DOHH2 (cell line): ENCODE measurements at regions not wholly inside any gene's neighbourhood (a gene's known extent, or its start where the extent isn't known, plus 50 kb on each side); places are given as distances from the start of the nearest gene placed in this dataset.

ENCODE experiments used
- EZH2phosphoT487 ChIP-seq: fragments of 200-600 bp; sonication (generic); IDR thresholded peaks from 2 replicates; pipeline ENCODE4 v1.6.1; 2017; ENCODE audit warnings: borderline replicate concordance, mild to moderate bottlenecking, antibody characterized with exemption, low read length, moderate library complexity, mixed read lengths
- TF ChIP-seq, protein P1 (sequence below): fragments of 200-600 bp; sonication (generic); IDR thresholded peaks from one replicate; pipeline ENCODE4 v1.5.1; 2014; ENCODE audit warnings: antibody characterized with exemption, mild to moderate bottlenecking, low read depth, low read length; ENCODE audit not compliant: poor library complexity, severe bottlenecking

DNA sequence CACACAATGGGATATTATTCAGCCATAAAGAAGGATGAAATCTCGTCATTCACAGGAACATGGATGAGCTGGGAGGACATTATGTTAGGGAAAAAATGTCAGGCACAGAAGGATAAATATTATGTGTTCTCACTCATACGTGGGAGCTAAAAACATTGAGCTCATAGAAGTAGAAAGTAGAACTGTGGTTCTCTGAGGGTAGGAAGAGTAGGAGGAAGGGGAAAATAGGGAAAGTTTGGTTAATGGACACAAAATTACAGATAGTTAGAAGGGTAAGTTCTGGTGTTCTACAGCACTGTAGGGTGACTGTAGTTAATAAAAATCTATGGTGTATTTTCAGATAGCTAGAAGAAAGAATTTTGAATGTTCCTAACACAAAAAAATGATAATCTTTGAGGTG lies 102.6 kb upstream of the LIPC start:
- TF ChIP-seq, protein P1, sequence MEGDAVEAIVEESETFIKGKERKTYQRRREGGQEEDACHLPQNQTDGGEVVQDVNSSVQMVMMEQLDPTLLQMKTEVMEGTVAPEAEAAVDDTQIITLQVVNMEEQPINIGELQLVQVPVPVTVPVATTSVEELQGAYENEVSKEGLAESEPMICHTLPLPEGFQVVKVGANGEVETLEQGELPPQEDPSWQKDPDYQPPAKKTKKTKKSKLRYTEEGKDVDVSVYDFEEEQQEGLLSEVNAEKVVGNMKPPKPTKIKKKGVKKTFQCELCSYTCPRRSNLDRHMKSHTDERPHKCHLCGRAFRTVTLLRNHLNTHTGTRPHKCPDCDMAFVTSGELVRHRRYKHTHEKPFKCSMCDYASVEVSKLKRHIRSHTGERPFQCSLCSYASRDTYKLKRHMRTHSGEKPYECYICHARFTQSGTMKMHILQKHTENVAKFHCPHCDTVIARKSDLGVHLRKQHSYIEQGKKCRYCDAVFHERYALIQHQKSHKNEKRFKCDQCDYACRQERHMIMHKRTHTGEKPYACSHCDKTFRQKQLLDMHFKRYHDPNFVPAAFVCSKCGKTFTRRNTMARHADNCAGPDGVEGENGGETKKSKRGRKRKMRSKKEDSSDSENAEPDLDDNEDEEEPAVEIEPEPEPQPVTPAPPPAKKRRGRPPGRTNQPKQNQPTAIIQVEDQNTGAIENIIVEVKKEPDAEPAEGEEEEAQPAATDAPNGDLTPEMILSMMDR, result no peak
- no peak for TF ChIP-seq EZH2phosphoT487
